ENCODE measurements at regions not wholly inside any gene's neighbourhood (a gene's known extent, or its start where the extent isn't known, plus 50 kb on each side); places are given as distances from the start of the nearest gene placed in this dataset.

DNA sequence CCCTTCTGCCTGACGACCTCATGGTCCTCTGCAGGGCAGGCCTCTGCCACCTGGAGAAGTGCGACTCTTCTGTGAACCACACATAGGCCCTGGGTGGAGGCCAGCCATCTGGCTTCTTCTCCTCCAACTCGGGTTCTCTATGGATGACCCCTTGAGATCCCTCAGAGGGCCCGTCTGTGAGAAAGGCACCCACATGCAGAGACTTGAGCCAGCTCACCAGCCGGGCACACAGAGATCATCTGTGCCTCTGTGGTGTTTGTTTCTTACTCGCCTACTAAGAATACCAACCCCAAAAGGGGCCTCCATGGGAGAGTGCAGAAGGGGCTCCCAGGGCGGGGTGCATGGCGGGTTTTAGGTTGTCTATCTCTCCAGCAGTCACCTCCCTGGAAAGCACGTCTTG lies 176.5 kb upstream of the SALL3 start:
- TF ChIP-seq, protein P1, sequence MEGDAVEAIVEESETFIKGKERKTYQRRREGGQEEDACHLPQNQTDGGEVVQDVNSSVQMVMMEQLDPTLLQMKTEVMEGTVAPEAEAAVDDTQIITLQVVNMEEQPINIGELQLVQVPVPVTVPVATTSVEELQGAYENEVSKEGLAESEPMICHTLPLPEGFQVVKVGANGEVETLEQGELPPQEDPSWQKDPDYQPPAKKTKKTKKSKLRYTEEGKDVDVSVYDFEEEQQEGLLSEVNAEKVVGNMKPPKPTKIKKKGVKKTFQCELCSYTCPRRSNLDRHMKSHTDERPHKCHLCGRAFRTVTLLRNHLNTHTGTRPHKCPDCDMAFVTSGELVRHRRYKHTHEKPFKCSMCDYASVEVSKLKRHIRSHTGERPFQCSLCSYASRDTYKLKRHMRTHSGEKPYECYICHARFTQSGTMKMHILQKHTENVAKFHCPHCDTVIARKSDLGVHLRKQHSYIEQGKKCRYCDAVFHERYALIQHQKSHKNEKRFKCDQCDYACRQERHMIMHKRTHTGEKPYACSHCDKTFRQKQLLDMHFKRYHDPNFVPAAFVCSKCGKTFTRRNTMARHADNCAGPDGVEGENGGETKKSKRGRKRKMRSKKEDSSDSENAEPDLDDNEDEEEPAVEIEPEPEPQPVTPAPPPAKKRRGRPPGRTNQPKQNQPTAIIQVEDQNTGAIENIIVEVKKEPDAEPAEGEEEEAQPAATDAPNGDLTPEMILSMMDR (IDR thresholded peaks at IDR 0.05), result no peak
- no peak for TF ChIP-seq POLR2AphosphoS5 (IDR thresholded peaks at IDR 0.05)
